Jurkat, Clone E6-1 (cell line): ENCODE measurements at regions not wholly inside any gene's neighbourhood (a gene's known extent, or its start where the extent isn't known, plus 50 kb on each side); places are given as distances from the start of the nearest gene placed in this dataset.
"Not testable (repeated sequence)": the region's sequence is repeated elsewhere in the genome, so short reads cannot be mapped to it uniquely, and the experiment has no call there.

Experiments used
- DNase-seq: peaks from one replicate; pipeline ENCODE4 v3.0.0-alpha.2; 2011; ENCODE audit warnings: low read depth, low spot score
- H3K4me3 ChIP-seq: 2 replicates; pipeline ENCODE4 v1.5.1; 2011; ENCODE audit warnings: mild to moderate bottlenecking, low read length, control low read depth, moderate library complexity

DNA sequence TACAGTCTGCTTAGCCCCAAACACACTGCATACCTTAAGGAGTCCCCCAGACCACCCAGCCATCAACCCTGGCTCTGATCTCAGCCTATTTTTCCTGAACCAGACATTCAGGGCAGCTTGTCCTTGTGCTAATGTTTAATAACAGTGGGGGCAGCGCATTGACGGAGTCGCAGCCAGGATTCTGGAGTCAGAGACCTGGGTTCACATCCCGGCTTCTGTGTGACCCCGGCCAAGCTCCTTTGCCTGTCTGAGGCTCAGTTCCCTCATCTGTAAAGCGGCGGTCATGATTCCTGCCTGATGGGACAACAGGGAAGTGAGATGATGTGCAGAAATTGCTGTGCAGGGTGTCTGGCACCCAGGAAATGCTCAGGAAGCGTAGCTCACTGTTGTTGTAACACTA is 63.1 kb downstream of the MATN1 start:
- DNase-seq = no peak
- no peak overlapping the region for H3K4me3 ChIP-seq

GRCh38 chr1:30659702-30660101 is 63.7 kb downstream of the MATN1 start:
- H3K4me3 ChIP-seq = no peak overlapping the region

DNA sequence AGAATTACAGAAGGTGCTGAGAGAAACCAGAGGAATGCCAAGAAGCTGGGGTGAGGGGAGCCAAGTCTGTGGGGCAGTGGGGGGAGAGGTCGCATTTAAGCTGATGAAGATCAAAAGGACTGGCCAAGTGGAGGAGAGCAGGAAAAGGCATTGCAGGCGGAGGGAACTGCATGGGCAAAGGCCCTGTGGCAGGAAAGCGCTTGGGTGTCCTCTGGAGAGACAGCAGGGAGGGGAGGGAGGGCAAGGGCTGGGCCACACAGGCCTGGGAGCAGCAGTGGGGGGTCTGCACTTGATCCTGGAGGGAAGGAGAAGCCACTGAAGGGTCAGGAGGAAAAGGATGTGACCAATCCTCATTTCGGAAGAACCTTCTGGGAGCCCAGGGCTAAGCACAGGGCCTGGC is 65.0 kb downstream of the MATN1 start:
- DNase-seq, H3K4me3 ChIP-seq: not testable (repeated sequence)

More at GRCh38 chr1:30659702-30660101, 63.7 kb downstream of the MATN1 start:
- DNase-seq = no peak

GRCh38 chr1:30658014-30658336 is 65.4 kb downstream of the MATN1 start:
- DNase-seq = no peak
- no peak overlapping the region for H3K4me3 ChIP-seq

GRCh38 chr1:30657131-30658013 is 66.0 kb downstream of the MATN1 start:
- no peak overlapping the region for H3K4me3 ChIP-seq
- no peak for DNase-seq

GRCh38 chr1:30656171-30656940 is 67.0 kb downstream of the MATN1 start:
- DNase-seq = no peak
- no peak overlapping the region for H3K4me3 ChIP-seq

DNA sequence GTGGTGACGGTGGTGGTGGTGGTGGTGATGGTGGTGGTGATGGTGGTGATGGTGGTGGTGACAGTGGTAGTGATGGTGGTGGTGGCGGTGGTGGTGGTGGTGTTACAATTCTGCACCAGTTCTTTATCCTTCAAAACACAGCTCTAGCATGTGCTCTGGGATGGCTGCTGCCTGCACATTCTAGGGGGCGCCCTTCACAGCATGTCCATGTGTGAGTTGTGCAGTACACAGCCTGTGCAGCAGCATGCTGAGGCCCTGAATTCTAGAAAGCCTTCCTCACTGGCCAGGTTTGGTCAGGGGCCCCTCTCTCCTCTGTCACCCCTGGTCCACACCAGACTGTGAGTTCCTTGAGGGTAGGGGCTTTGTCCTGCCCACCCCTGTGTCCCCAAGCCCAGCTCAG is 67.7 kb downstream of the MATN1 start:
- DNase-seq = no peak
- H3K4me3 ChIP-seq = no peak overlapping the region

DNA sequence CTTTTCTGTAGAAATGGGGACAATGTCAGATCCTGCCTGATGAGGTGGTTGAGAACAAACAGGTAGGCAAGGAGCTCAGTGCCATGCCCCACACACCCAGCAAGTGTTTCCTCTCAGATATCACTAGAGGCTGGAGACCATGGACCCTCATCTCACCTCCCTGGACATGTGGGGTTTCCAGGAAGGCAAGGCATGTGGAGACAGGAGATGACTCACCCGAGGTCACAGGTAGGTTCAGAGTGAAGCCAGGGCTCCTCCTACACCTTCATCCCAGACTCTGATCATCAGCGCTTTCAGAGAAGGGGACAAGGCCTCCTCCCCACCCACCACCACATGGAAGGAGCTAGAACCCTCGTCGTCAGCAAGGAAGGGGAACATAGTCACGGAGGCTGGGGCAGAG is 69.2 kb downstream of the MATN1 start:
- no peak for DNase-seq
- no peak overlapping the region for H3K4me3 ChIP-seq

GRCh38 chr1:30652152-30652841 is 71.1 kb downstream of the MATN1 start:
- H3K4me3 ChIP-seq = no peak overlapping the region
- DNase-seq = no peak

- not testable (repeated sequence) for H3K4me3 ChIP-seq, DNase-seq
Observed at GRCh38 chr1:30651395-30651794, 72.0 kb downstream of the MATN1 start.

DNA sequence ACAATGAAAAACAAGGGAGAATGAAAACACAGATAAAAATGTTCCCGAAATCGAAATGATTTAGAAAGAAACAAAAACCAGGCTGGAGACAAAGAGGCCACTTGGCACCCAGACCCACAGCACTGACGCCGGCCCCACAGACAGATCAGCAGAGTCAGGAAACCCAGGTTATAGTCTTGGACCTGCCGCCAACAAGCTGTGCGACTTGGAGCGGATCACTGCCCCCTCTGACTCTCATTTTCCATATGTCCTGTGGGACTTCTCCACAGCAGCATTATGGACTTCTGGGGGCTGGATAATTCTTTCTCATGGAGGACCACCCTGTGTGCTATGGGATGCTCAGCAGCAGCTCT is 72.4 kb downstream of the MATN1 start:
- H3K4me3 ChIP-seq = no peak overlapping the region
- no peak for DNase-seq

GRCh38 chr1:30650038-30650967 is 73.1 kb downstream of the MATN1 start:
- DNase-seq = no peak
- no peak overlapping the region for H3K4me3 ChIP-seq

GRCh38 chr1:30649321-30649991 is 73.9 kb downstream of the MATN1 start:
- no peak for DNase-seq
- no peak overlapping the region for H3K4me3 ChIP-seq

- DNase-seq = no peak
- H3K4me3 ChIP-seq = no peak overlapping the region
Observed at GRCh38 chr1:30648408-30649000, 74.9 kb downstream of the MATN1 start.

GRCh38 chr1:30645807-30646206 is 77.6 kb downstream of the MATN1 start:
- no peak for DNase-seq

GRCh38 chr1:30642391-30643120 is 80.8 kb downstream of the MATN1 start:
- H3K4me3 ChIP-seq = no peak overlapping the region
- no peak for DNase-seq

More at GRCh38 chr1:30645807-30646206, 77.6 kb downstream of the MATN1 start:
- no peak overlapping the region for H3K4me3 ChIP-seq

- H3K4me3 ChIP-seq = no peak overlapping the region
Observed at GRCh38 chr1:30641572-30642353, 81.6 kb downstream of the MATN1 start.

More at GRCh38 chr1:30641572-30642353, 81.6 kb downstream of the MATN1 start:
- no peak for DNase-seq
